ENCODE measurements at regions not wholly inside any gene's neighbourhood (a gene's known extent, or its start where the extent isn't known, plus 50 kb on each side); places are given as distances from the start of the nearest gene placed in this dataset.

GRCh38 chrY:7977301-7977700 is 1065.7 kb upstream of the AMELY start:
- Histone ChIP-seq H3K27ac (no peak overlapping the region), H3K36me3 (no peaks in the 10 kb centered on the region), H3K9me3 (no peaks in the 10 kb centered on the region), H3K27me3 (no peaks in the 10 kb centered on the region), H3K4me1 (no peaks in the 10 kb centered on the region), H3K4me3 (no peak overlapping the region)
- DNase-seq (no peak), ATAC-seq (no peak)
- TF ChIP-seq CTCF (IDR thresholded peaks at IDR 0.05) (no peak), POLR2A (IDR thresholded peaks at IDR 0.05) (no peak)
- WGBS (ENCODE audit: insufficient coverage, low coverage, low lambda C conversion rate, missing lambda C conversion rate) = no CpG with 5 or more reads among the region's 1 CpG
- intact Hi-C loops (cut with DNase I) = no loop called here

- DNase-seq = peak in 1 of 3 donors; percentile 39
- intact Hi-C loops (cut with DNase I) = no loop called here
- no peak overlapping the region for H3K27ac ChIP-seq
Measured at GRCh38 chrY:7968293-7968692, 1056.7 kb upstream of the AMELY start.

GRCh38 chrY:7966916-7967315 is 1055.4 kb upstream of the AMELY start:
- Histone ChIP-seq H3K36me3 (no peaks in the 10 kb centered on the region), H3K27ac (no peak overlapping the region), H3K27me3 (no peaks in the 10 kb centered on the region), H3K4me3 (no peak overlapping the region), H3K9me3 (no peaks in the 10 kb centered on the region), H3K4me1 (no peaks in the 10 kb centered on the region)
- DNase-seq = no peak
- TF ChIP-seq CTCF (IDR thresholded peaks at IDR 0.05) (no peak), POLR2A (IDR thresholded peaks at IDR 0.05) (no peak)
- intact Hi-C loops (cut with DNase I) = no loop called here
- WGBS (ENCODE audit: insufficient coverage, low coverage, low lambda C conversion rate, missing lambda C conversion rate) = no CpG with 5 or more reads among the region's 2 CpGs
- no peak for ATAC-seq

More at GRCh38 chrY:7968293-7968692, 1056.7 kb upstream of the AMELY start:
- no peak for TF ChIP-seq CTCF (IDR thresholded peaks at IDR 0.05)
- no peak for TF ChIP-seq POLR2A (IDR thresholded peaks at IDR 0.05)
- peak in 1 of 4 donors; percentile 62 for ATAC-seq
- no CpG with 5 or more reads among the region's 2 CpGs for WGBS (ENCODE audit: insufficient coverage, low coverage, low lambda C conversion rate, missing lambda C conversion rate)
- Histone ChIP-seq H3K4me1 (no peaks in the 10 kb centered on the region), H3K36me3 (no peaks in the 10 kb centered on the region), H3K9me3 (no peaks in the 10 kb centered on the region), H3K4me3 (no peak overlapping the region), H3K27me3 (no peaks in the 10 kb centered on the region)

GRCh38 chrY:7963393-7963792 is 1051.8 kb upstream of the AMELY start:
- TF ChIP-seq CTCF (IDR thresholded peaks at IDR 0.05) (no peak), POLR2A (IDR thresholded peaks at IDR 0.05) (no peak)
- WGBS (ENCODE audit: insufficient coverage, low coverage, low lambda C conversion rate, missing lambda C conversion rate) = no CpG with 5 or more reads among the region's 3 CpGs

GRCh38 chrY:7962350-7962749 is 1050.8 kb upstream of the AMELY start:
- Histone ChIP-seq H3K36me3 (no peaks in the 10 kb centered on the region), H3K9me3 (no peaks in the 10 kb centered on the region), H3K27ac (no peak overlapping the region), H3K27me3 (no peaks in the 10 kb centered on the region), H3K4me3 (no peak overlapping the region), H3K4me1 (no peaks in the 10 kb centered on the region)
- WGBS (ENCODE audit: insufficient coverage, low coverage, low lambda C conversion rate, missing lambda C conversion rate) = no CpG with 5 or more reads among the region's 1 CpG
- DNase-seq (peak in 1 of 3 donors; percentile 42), ATAC-seq (peak in 1 of 4 donors; percentile 86)
- intact Hi-C loops (cut with DNase I) = no loop called here
- TF ChIP-seq POLR2A (IDR thresholded peaks at IDR 0.05) (no peak), CTCF (IDR thresholded peaks at IDR 0.05) (no peak)

More at GRCh38 chrY:7963393-7963792, 1051.8 kb upstream of the AMELY start:
- no peaks in the 10 kb centered on the region for H3K27me3 ChIP-seq
- intact Hi-C loops (cut with DNase I) = no loop called here
- H3K4me1 ChIP-seq = no peaks in the 10 kb centered on the region
- H3K36me3 ChIP-seq = no peaks in the 10 kb centered on the region
- ATAC-seq = no peak
- no peak overlapping the region for H3K4me3 ChIP-seq
- H3K9me3 ChIP-seq = no peaks in the 10 kb centered on the region
- no peak for DNase-seq
- no peak overlapping the region for H3K27ac ChIP-seq
